DOHH2 (cell line): ENCODE measurements at regions not wholly inside any gene's neighbourhood (a gene's known extent, or its start where the extent isn't known, plus 50 kb on each side); places are given as distances from the start of the nearest gene placed in this dataset.

Experiments
- CTCF ChIP-seq: fragments of 200-600 bp; sonication (generic); IDR thresholded peaks from one replicate; pipeline ENCODE4 v1.5.1; 2014; ENCODE audit warnings: antibody characterized with exemption, mild to moderate bottlenecking, low read depth, low read length; ENCODE audit not compliant: poor library complexity, severe bottlenecking
- EZH2phosphoT487 ChIP-seq: fragments of 200-600 bp; sonication (generic); IDR thresholded peaks from 2 replicates; pipeline ENCODE4 v1.6.1; 2017; ENCODE audit warnings: borderline replicate concordance, mild to moderate bottlenecking, antibody characterized with exemption, low read length, moderate library complexity, mixed read lengths

- TF ChIP-seq CTCF = no peak
- TF ChIP-seq EZH2phosphoT487 = no peak
Observed at GRCh38 chr3:102905811-102906210, 471.0 kb downstream of the ZPLD1 start.
